Left ventricle myocardium inferior (tissue), 1 donor: ENCODE measurements at regions not wholly inside any gene's neighbourhood (a gene's known extent, or its start where the extent isn't known, plus 50 kb on each side); places are given as distances from the start of the nearest gene placed in this dataset.

Experiments
- DNase-seq: peaks from one replicate; pipeline ENCODE4 v3.0.0-alpha.2; 2020
- H3K27ac ChIP-seq: fragments of 200-600 bp; replicated peaks from 2 replicates; pipeline ENCODE4 v1.8.0; 2021
- H3K27me3 ChIP-seq: fragments of 200-600 bp; 2 replicates; pipeline ENCODE4 v1.8.0; 2021; ENCODE audit warnings: low read depth
- H3K36me3 ChIP-seq: fragments of 200-600 bp; 2 replicates; pipeline ENCODE4 v1.8.0; 2021
- H3K4me1 ChIP-seq: fragments of 200-600 bp; 2 replicates; pipeline ENCODE4 v1.8.0; 2021
- H3K4me3 ChIP-seq: fragments of 200-600 bp; 2 replicates; pipeline ENCODE4 v1.8.0; 2021; ENCODE audit warnings: mild to moderate bottlenecking, moderate library complexity
- H3K9me3 ChIP-seq: fragments of 200-600 bp; replicated peaks from 2 replicates; pipeline ENCODE4 v1.8.0; 2021
- intact Hi-C: fragments of 100-400 bp; cut with micrococcal nuclease; formaldehyde crosslinking; loops from one replicate; pipeline ENCODE4 v1.11.0; 2022
- TF ChIP-seq, protein P1 (sequence below): fragments of 200-600 bp; IDR thresholded peaks from 2 replicates; pipeline ENCODE4 v1.8.0; 2021; ENCODE audit warnings: antibody characterized with exemption, mild to moderate bottlenecking, borderline replicate concordance
- donor health status: DM: no; HTN: yes; CAD: no; lungs with severe emphysema.

DNA sequence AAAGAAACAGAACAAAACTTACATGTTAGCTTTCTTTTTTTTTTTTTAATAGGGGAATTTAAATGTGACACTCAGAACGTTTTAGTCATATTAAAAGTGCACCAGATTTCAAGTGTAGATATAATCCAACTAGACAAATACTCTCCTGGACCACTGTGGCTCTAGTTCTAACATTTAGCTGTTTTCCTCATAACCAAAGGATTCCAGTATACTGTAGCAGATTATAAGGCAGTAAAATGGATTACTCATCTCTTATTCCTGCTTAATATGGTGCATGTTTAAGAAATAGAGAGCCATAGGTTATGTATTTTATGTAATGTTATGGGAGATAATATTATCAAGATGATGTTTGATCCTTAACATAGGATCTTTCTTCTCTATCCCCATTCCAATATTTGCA is 1339.5 kb upstream of the AGA start:
- Histone ChIP-seq H3K36me3 (no peaks in the 10 kb centered on the region), H3K27me3 (no peaks in the 10 kb centered on the region), H3K9me3 (no peaks in the 10 kb centered on the region), H3K4me1 (no peaks in the 10 kb centered on the region), H3K4me3 (no peak overlapping the region), H3K27ac (no peak overlapping the region)
- intact Hi-C loops, result no loop called here
- DNase-seq, result no peak
- TF ChIP-seq, protein P1, sequence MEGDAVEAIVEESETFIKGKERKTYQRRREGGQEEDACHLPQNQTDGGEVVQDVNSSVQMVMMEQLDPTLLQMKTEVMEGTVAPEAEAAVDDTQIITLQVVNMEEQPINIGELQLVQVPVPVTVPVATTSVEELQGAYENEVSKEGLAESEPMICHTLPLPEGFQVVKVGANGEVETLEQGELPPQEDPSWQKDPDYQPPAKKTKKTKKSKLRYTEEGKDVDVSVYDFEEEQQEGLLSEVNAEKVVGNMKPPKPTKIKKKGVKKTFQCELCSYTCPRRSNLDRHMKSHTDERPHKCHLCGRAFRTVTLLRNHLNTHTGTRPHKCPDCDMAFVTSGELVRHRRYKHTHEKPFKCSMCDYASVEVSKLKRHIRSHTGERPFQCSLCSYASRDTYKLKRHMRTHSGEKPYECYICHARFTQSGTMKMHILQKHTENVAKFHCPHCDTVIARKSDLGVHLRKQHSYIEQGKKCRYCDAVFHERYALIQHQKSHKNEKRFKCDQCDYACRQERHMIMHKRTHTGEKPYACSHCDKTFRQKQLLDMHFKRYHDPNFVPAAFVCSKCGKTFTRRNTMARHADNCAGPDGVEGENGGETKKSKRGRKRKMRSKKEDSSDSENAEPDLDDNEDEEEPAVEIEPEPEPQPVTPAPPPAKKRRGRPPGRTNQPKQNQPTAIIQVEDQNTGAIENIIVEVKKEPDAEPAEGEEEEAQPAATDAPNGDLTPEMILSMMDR, result no peak

DNA sequence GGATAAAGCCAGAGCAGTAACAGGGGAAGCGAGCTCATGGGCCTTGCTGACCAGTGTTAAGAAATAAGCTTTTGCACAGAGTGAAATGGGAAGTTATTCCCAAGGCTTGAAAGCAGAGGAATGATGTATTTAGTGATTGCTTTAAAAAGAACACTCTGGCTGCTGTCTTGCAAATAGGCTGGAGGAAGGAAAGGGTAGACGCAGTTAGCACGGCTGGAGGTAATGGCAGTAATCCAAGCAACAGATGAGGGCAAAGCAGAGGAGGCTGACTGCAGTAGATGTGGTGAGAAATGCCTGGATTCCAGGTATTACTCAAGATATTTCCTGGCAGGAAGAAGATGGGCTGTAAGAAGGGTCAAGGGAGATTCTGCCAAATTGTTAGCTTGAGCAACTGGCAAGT is 1342.3 kb upstream of the AGA start:
- no peaks in the 10 kb centered on the region for H3K27me3 ChIP-seq
- H3K27ac ChIP-seq, result no peak overlapping the region
- no peaks in the 10 kb centered on the region for H3K4me1 ChIP-seq
- no peaks in the 10 kb centered on the region for H3K36me3 ChIP-seq
- no peaks in the 10 kb centered on the region for H3K9me3 ChIP-seq
- intact Hi-C loops, result no loop called here
- TF ChIP-seq, protein P1, result no peak
- no peak overlapping the region for H3K4me3 ChIP-seq
- no peak for DNase-seq

DNA sequence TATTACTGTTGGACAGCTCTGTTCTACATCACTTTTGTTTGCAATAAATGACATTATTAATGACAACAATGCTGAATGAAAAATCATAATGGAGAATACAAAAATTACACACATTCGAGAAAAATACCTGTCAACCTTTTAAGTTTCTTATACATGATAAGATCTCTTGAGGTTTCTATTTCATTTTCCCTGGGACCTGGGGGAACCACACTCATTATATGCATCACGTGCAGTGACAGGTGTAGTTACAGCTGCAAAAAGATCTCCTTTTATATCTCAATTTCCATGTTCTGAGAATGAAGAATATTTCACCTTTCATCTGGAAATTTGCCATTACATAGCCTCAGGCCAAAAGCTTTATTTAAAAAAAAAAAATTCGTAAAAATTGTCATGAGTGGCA is 1347.0 kb upstream of the AGA start:
- TF ChIP-seq, protein P1, result no peak
- DNase-seq, result no peak
- H3K4me1 ChIP-seq, result no peaks in the 10 kb centered on the region
- H3K27me3 ChIP-seq, result no peaks in the 10 kb centered on the region
- intact Hi-C loops, result no loop called here
- no peaks in the 10 kb centered on the region for H3K36me3 ChIP-seq
- H3K4me3 ChIP-seq, result no peak overlapping the region
- H3K9me3 ChIP-seq, result no peaks in the 10 kb centered on the region
- H3K27ac ChIP-seq, result no peak overlapping the region

DNA sequence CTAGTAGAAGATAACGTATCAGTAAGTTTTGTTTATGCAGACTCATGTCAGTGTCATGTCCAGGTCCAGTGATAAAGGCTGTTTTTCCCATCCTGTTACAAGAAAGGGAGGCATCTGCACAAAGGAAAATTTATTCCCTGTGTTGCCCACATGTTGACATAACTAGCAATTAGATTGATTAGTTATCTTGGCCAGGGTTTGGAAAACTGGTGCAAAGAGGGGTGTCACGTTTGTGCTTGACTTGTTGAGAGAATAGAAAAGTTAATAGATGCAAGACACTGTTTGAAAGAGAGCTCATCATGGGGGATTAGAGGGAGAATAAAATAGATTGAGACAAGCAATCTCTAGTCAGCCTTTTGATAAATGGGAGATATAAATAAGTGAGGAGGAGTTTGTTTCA is 1357.0 kb upstream of the AGA start:
- Histone ChIP-seq H3K36me3 (no peaks in the 10 kb centered on the region), H3K4me1 (no peaks in the 10 kb centered on the region), H3K27me3 (no peaks in the 10 kb centered on the region), H3K4me3 (no peak overlapping the region), H3K9me3 (no peaks in the 10 kb centered on the region), H3K27ac (no peak overlapping the region)
- TF ChIP-seq, protein P1, result no peak
- no peak for DNase-seq
- intact Hi-C loops, result no loop called here

DNA sequence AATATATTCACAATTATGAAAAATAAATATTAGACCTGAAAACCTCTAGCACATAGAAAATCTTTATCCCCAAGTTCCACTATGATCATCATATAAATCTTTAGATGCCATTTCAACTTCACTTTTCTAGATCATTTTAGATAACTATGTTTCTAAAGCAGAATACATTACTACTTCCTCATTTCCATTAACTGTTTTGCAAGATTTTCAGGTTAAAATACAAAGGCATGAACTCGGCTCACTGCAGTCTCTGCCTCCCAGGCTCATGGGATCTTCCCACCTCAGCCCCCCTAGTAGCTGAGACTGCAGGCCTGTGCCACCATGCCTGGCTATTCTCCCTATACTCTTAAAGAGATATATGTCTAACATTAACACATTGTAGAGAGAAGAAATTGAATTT is 1365.9 kb upstream of the AGA start:
- TF ChIP-seq, protein P1, result no peak

DNA sequence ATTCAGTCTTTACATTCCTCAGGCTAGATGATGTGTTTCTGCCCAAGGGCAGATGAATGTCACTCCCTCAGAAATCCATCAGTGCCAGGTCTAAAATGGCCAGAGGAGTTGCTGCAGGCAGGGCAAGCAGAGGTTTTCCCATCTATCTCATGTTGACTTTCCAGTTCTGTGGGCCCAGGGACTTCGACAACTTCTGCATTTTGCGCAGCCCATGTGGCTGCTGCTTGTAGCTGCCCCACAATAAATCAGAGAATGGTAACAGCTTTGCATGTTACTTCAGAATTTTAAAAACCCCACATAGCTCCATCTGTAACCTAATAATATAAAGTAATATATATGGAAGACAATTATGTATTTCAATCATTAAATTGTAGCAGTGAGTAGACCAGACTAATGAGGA is 1367.7 kb upstream of the AGA start:
- H3K4me1 ChIP-seq, result no peaks in the 10 kb centered on the region
- DNase-seq, result no peak
- H3K9me3 ChIP-seq, result no peaks in the 10 kb centered on the region
- no peak overlapping the region for H3K27ac ChIP-seq
- no peaks in the 10 kb centered on the region for H3K27me3 ChIP-seq
- intact Hi-C loops, result no loop called here
- H3K36me3 ChIP-seq, result no peaks in the 10 kb centered on the region
- H3K4me3 ChIP-seq, result no peak overlapping the region
- TF ChIP-seq, protein P1, result no peak

More for the DNA sequence above, 1365.9 kb upstream of the AGA start:
- no peaks in the 10 kb centered on the region for H3K9me3 ChIP-seq
- no peaks in the 10 kb centered on the region for H3K36me3 ChIP-seq
- H3K27me3 ChIP-seq, result no peaks in the 10 kb centered on the region
- intact Hi-C loops, result no loop called here
- no peak overlapping the region for H3K27ac ChIP-seq
- H3K4me1 ChIP-seq, result no peaks in the 10 kb centered on the region
- no peak for DNase-seq
- no peak overlapping the region for H3K4me3 ChIP-seq
